Right renal pelvis (tissue), 4 donors: ENCODE measurements at regions not wholly inside any gene's neighbourhood (a gene's known extent, or its start where the extent isn't known, plus 50 kb on each side); places are given as distances from the start of the nearest gene placed in this dataset.
A peak's percentile ranks its signal among the peaks of the same experiment; 100 is the strongest.
"Not testable (repeated sequence)": the region's sequence is repeated elsewhere in the genome, so short reads cannot be mapped to it uniquely, and the experiment has no call there.

ENCODE experiments used
- DNase-seq, 4 donors: peaks; one replicate each; pipeline ENCODE4 v3.0.0-alpha.2; 2013; ENCODE audit warnings: low read depth in 4 of 4, low spot score in 3 of 4, missing footprints in 1 of 4

DNA sequence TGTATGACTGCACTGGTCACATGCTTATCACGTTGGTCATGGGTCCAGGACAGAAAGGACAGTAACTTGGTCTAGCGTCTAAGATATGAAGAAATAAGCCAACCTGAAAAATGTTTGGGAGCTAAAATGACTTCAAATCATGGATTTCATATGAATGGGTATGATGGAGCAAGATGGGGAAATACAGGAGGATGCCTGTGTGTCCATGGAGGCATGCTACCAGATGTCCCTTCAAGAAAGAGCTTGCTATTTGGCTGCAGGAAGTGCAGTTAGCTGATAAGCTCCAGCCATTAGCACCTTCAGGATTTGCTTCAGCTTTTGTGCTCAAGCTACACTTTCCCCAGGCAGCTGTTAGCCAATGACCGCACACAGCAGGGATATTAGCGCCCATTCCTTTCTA lies 164.6 kb upstream of the THBS1 start:
- DNase-seq: no peak

GRCh38 chr15:39417366-39418134 lies 163.3 kb upstream of the THBS1 start:
- DNase-seq: no peak

- no peak for DNase-seq
Observed at GRCh38 chr15:39419651-39420050, 161.2 kb upstream of the THBS1 start.

DNA sequence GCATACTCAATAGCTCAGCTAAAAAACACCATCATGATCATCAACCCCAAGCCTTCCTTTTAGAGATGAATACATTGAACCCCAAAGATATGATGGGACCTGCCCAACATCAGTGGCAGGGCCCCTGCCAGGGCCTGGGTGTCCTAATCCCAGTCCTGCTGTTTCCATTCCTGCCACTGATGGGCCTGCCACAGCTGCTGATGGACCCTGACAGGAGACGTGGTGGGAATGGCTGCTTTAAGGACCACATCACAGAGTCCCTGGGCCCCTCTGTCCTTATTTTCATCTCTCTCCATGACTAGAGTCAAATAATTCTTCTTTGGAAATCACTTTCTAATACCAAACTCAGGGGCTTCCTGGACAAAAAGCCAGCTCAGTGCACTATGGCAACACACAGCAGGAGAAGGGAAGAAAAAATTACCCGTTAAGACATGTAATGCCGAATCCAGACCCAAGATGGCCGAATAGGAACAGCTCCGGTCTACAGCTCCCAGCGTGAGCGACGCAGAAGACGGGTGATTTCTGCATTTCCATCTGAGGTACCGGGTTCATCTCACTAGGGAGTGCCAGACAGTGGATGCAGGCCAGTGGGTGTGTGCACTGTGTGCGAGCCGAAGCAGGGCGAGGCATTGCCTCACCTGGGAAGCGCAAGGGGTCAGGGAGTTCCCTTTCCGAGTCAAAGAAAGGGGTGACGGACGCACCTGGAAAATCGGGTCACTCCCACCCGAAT lies 160.6 kb upstream of the THBS1 start:
- DNase-seq: not testable (repeated sequence)

DNA sequence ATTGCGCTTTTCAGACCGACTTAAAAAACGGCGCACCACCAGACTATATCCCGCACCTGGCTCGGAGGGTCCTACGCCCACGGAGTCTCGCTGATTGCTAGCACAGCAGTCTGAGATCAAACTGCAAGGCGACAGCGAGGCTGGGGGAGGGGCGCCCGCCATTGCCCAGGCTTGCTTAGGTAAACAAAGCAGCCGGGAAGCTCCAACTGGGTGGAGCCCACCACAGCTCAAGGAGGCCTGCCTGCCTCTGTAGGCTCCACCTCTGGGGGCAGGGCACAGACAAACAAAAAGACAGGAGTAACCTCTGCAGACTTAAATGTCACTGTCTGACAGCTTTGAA lies 160.1 kb upstream of the THBS1 start:
- DNase-seq: not testable (repeated sequence)

- DNase-seq: no peak
Observed at GRCh38 chr15:39426552-39427532, 154.0 kb upstream of the THBS1 start.

DNA sequence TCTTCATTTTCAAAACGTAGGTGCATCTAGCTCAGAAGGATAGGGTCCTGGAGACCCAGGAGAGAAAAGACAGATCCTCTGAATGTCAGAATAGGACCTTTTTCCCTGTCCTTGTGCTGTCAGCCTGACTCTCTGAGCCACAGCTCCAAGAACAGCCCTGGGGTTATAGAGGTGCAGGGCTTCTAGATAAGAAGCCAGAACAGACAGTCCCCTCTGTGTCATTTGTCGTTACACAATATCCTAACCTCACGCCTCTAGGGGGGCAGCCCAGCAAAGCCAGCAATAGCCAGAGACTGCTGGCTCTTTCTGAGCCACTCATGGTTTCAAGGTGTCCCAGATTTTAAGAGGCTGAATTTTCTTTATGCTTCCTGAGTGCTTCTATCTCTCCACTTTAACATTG lies 153.2 kb upstream of the THBS1 start:
- DNase-seq: no peak

GRCh38 chr15:39429898-39430357 lies 151.0 kb upstream of the THBS1 start:
- DNase-seq: no peak

DNA sequence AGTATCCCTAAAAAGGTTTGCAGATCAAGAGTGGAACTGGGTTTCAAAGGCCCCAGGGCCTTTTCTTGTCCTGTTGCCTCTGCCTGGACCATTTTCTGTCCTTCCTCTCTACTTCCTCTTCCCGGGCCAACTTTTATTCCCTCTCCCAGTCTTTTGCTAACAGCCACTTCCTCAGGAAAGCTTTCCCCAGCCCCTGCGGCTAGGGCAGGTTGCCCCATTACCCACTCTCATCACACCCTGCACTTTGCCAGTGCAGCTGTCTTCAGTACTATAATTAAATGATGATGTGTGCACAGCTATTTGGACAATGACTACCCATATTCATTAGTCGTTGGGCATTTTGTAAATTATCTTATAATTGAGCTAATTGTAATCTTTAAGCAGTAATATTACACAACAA lies 150.5 kb upstream of the THBS1 start:
- DNase-seq: no peak

DNA sequence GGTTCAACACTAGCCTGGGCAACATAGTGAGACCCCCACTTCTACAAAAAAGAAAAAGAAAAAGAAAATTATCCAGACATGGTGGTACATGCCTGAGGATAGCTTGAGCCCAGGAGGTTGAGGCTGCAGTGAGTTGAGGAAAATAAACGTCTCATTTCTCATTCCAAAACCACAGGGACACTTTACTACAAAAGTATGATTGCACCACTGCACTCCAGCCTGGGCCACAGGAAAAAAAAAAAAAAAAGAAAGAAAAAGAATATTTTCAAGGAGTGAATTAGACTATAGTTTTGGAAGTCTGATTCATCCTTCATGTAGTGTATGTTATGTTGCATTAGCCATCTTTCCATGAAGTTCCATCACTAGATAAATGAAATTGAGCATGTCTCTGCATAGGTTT lies 149.5 kb upstream of the THBS1 start:
- no peak for DNase-seq

GRCh38 chr15:39432026-39432425 lies 148.9 kb upstream of the THBS1 start:
- DNase-seq: no peak

DNA sequence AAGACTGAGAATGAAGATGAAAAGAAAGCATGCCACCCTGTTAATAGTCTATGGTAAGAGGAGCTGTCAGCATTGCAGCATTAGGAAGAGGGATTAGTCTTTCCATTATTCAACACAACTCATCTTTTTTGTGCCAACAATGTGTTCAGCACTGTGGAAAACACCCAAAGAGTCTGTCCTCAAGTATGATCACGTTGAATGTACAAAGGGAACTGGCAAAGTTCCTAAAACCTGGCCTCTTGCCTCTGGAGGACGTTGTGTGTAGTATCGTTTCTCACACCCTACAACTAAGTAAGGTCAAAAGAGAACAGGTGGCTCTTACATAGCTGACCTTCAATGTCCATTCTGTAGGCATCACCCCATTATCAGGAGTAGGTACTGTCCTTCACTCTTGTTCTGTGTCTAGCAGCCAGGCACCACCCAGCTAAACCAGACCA lies 147.9 kb upstream of the THBS1 start:
- DNase-seq: no peak

- no peak for DNase-seq
Observed at GRCh38 chr15:39433376-39433775, 147.5 kb upstream of the THBS1 start.

DNA sequence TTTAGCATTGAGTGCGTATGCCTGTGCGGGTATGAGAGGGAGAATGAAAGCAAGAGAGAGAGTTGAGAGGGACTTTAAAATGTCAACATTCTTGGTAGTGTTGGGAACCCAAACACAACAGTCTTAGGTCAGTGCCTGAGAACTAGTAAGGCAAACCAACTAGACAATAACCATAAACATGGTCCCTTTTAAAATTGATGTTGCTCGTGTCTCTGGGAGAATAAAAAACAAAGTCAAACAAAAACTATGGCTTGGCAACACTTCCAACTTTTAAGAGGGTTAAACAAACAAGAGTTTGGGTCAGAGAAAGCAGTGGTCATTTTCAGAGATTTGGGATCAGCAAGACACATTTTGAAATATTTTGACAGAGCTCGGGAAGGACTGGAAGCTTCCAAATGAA lies 146.7 kb upstream of the THBS1 start:
- DNase-seq: peak; percentile 20 to 56 (median 41)

- DNase-seq: peak; percentile 66 to 77 (median 72)
Observed at GRCh38 chr15:39434751-39435238, 146.1 kb upstream of the THBS1 start.

- DNase-seq: no peak
Observed at GRCh38 chr15:39435244-39435643, 145.6 kb upstream of the THBS1 start.

DNA sequence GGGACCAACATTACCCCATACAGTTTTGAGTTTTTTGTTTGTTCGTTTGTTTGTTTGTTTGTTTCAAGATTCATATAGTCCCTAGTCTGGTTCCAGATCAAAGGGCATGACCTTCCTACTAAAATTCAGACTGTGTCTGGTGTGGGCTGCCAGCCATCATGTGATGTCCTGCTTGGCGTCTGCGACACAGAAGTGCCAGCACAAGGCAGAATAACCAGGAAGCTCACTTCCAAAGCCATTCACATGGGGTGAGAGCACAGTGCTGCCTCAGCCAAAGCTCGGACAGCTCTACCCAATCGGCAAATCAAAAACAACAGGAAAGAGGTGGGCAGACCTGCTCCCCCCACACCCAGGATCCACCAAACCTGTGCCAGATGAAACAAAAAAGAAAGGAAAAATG lies 142.6 kb upstream of the THBS1 start:
- no peak for DNase-seq

- no peak for DNase-seq
Observed at GRCh38 chr15:39438799-39439592, 141.9 kb upstream of the THBS1 start.

- no peak for DNase-seq
Observed at GRCh38 chr15:39442898-39443297, 138.0 kb upstream of the THBS1 start.

DNA sequence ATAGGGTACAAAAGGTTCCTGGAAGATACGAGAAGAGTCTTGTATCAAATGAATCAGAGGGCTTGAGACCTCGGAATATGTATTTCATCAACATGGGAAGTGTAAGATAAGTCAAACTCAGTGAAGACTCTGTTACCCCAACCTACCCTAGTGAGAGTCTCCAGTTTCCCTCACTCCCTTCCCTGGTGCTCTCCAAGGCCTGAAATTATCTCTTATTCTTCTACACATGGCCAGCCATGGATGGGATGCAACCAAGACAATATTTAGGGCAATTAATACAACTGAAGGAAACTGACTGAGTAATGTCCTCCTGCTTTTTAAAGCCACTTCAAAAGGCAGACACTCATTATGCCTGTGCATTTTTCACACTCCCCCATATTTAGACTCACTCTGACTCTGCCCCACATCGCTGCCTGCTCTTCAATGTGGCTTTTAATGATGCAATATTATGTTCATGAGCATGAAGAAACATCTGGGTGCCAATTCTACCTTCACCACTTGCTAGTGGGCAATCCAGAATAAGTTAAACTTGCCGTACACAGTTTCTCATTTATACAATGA lies 137.1 kb upstream of the THBS1 start:
- no peak for DNase-seq
